ENCODE measurements at regions not wholly inside any gene's neighbourhood (a gene's known extent, or its start where the extent isn't known, plus 50 kb on each side); places are given as distances from the start of the nearest gene placed in this dataset.

DNA sequence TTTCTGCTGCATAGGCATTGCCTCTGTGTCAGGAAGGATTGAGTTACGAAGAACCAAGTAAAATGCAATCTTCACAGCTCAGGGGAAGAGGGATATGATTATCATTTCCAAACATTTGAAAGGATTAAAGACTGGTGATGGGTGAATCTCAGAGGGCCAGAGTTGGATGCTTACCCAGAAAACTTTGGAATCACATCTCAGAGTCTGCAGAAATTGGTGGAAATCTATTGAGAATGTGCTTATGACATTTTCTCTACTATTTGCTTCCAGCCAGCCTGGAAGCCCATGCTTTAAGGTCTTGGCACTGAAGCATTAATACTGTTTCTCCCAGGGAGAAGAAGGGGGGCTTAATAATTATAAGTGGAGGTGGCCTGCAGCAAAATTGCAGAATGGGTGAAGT, 1301.4 kb upstream of the PIK3C3 start:
- DNase-seq (ENCODE audit: low read depth): no peak

DNA sequence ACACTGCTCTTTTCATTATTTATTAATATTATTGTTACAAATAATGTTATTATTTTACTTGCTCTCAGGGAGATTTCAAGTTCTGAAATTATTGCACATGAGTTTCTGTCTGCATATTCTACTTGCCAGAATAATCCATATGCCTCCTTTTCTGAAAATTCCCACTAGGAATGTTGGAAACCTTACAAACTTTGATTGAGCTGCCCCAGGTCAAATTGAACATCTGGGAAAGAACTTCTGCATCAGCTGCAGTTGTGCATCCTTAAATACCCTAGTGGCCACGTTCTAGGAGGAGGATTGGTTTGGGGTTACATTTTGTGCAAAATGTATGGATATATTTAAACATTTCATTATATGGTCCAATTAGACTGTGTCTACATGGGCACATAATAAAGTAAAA, 1302.7 kb upstream of the PIK3C3 start:
- DNase-seq (ENCODE audit: low read depth): no peak

DNA sequence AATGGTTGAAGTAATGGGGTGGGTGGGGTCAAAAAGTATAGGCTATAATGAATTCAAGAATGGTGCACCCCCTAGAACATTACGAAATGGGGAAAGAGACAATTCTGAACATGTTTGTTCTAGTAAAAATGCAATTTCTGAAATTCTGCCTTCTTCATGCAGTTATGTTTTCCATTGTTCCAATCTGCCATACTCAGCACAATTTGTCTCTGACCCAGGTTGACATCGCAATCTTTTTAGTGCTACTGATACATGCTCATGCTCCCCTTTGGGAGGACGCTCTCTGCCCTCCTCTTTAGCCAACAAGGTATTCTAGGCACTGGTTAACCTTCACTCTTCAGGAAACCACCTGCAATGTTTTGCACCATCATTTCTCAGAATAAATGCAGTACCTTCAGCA, 1303.9 kb upstream of the PIK3C3 start:
- DNase-seq (ENCODE audit: low read depth): no peak

DNA sequence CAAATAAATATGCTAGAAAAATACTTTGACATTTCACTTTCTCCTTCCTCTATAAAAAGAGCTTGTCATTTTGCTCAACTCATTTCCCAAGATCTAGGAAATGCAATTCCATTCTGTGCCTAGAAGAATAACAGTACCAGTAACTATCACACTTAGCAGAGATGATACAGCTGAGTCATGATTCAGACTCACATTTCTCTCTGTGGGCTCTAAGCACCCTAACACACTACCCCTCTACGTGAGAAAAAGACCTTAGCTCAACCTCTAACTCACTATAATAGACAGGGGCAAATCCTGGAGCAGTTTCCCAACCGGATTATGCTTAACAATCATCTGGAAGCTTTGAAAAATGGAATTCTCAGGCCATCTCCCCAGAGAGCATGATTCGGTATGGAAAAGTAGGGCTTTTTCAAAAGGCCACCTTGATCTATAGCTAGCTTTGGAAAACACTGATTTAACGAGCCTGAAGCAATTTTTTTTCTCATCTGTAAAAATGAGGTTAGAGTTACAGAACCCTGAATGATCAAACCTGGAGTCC, 1312.3 kb upstream of the PIK3C3 start:
- DNase-seq (ENCODE audit: low read depth): no peak

DNA sequence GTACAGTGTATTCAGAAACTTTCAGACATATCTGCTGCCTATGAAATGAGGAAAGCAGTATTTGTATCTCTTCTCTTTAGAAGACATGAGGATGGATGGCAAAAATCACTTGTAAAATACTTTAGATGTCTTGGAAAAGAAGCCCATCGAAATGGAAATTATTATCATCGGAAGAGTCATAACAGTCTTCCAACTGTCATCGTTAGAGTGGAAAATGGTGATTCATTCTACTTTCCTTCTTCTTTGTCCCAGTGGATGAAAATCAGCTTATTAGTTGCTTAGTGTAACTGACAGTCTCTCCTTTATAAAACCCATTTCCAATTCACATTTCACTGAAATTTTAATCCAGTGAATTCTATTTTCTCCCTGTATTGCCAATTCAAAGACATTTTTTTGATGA, 1323.7 kb upstream of the PIK3C3 start:
- DNase-seq (ENCODE audit: low read depth): no peak

DNA sequence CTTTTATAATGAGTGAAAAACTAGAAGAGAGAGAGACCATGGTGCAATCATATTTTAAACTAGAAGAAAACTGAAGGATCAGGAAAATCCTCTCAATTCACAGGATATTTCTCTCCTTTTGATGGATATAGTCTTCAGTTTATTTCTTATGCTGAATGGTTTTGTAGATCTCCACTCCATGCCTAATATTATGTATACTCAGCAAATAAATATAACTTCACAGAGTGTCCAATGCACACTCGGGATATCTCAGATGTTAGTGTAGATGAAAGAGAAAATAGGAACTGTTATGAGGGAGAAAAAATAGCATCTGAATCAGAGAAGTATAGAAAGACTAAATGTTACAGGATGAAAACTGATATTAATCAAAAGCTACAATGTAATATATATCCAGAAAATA, 1324.5 kb upstream of the PIK3C3 start:
- no peak for DNase-seq (ENCODE audit: low read depth)

DNA sequence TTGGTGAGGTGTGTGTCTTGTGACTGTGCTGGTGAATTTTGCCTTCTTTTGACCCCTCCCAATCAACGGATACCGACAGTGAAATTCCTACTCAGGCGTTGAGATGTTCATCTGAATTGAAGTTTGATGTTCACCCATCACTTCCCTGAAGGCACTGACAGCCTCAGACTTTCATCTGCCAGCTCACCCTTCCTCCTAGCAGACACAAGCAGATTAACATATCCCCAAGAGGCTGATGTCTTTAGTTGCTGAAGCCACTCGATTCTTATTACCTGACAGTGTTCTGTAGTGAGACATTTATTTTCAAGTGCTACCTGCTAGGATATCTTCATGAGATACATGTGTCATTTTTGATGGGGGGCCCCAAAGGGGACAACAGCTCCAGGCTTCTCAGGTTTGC, 1330.1 kb upstream of the PIK3C3 start:
- DNase-seq (ENCODE audit: low read depth): no peak

DNA sequence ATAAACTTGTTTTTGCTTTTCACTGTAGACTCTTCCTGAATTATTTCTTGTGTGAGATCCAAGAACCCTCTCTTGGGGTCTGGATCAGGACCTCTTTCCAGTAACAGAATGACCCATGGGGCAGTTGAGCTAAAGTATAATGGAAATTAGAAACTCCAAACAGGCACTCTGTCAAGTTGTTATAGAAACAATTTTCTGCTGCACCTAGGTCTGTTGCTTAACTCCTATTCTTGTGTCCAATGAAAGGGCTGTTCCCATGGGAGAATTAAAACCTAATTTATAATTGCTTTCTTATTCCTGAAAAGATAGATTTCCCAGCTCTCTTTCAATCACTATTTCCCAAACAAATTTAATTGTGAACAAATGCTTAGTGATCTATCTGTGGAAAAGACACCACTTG, 1341.3 kb upstream of the PIK3C3 start:
- DNase-seq (ENCODE audit: low read depth): no peak

DNA sequence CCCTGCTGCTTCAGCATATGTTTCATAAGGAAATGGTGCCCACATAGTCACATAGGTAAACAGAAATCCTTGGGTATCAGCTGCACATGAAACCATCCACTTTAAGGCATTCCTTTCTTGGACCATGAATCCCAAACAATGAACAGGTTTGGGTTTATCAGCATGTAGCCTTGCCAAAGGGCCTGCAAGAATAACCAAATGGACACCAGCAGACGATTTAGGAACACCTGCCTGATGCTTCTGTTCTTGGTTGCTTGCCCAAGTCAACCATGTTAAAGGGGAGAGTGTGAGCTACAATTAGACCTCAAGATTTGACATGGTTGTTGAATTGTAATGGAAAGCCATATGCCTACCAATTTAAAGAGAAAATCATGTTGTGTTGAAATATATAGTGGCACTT, 1342.7 kb upstream of the PIK3C3 start:
- no peak for DNase-seq (ENCODE audit: low read depth)

DNA sequence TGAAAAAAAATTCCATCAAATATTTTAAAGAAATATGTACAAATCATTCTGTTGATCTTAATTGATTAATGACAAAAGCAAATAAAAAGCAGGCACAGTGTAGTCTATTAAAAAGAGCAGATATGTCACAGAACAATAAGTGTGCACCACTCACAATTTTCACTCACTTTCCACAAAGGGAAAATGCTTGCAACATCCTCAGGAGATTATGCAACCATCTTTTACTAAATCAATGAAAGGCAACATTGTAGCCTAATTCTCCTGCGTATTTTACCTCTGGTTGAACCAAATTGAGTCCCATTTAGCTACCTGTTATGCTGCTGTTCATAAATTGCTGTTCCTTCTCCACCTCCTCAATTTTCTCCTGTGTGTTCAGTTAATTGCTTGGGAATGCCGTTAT, 1346.8 kb upstream of the PIK3C3 start:
- DNase-seq (ENCODE audit: low read depth): no peak

DNA sequence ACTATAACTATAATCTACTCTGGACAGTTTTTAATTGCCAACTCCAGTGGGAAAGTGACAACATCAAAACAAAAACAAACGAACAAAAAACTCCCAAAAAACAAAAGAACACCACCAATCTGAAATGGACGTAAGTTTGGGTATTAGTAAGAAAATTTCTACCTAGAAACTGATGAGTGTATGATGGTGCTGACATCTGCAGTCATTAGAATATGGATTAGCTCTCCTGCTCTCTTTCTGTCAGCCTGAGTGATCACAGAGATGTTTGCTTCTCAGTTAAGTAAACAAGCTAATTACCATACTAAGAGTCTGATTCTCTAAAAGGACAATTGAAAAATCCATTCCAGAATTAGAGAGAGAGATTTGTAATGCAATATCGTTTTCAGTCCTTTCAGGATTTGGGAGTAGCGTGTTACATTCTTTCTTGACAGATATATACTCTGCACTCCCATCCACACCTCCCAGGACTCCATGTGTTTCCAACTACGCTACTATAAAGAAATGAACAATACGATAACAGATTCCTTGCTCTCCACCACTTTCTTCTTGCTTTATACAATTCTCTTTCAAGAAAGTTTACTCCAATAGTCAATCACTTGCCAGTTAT, 1347.4 kb upstream of the PIK3C3 start:
- no peak for DNase-seq (ENCODE audit: low read depth)

DNA sequence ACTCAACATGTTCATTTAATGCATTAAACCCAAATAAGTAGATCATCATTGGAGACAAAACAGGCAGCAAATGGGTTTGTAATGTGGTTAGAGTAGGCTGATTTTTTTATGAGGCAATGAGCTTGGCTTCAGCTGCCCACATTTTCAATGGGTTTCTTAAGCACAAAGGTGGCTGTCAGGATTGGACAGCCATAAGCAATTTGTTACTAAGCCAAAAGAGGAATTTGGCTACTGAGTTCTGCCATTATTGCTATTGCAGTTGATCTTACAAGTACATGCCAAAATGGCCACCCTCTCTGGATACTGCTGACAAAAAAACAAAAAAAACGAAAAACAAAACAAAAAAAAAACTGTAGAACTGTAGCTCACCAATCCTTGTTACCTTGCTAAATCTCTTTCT, 1348.0 kb upstream of the PIK3C3 start:
- DNase-seq (ENCODE audit: low read depth): no peak

DNA sequence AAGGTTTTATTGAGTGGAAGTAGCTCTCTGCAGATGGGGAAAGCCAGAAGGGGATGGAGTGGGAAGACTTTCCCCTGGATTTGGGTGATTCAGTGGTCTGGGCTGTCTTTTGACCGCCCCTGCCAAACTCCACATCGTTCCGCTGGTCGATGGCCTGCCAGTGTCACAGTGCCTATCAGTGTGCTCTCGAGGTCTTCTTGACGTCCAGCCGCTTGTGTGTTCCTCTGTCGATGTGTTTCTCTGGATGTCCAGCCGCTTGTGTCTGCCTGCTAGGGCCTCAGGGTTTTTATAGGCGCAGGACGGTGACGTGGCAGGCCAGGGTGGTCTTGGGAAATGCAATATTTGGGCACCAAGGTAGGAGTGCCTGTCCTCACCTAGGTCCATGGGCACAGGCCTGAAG, 1371.4 kb upstream of the PIK3C3 start:
- DNase-seq (ENCODE audit: low read depth): no peak

DNA sequence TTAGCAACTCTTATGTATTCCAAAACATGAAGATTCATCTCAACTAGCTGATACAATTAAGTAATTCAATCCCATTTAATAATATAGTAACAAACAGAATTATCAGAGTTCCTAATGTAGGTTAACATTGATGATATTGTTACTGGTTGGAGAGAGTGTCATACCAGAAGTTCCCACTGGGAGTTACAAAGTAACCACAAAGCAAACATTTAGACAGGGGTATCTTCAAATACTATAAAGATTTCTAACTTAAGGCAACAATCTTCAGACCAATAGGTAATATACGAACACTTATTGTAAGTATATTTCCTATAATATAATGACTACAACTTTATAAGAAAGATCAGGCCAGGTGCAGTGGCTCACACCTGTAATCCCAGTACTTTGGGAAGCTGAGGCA, 1372.9 kb upstream of the PIK3C3 start:
- no peak for DNase-seq (ENCODE audit: low read depth)

DNA sequence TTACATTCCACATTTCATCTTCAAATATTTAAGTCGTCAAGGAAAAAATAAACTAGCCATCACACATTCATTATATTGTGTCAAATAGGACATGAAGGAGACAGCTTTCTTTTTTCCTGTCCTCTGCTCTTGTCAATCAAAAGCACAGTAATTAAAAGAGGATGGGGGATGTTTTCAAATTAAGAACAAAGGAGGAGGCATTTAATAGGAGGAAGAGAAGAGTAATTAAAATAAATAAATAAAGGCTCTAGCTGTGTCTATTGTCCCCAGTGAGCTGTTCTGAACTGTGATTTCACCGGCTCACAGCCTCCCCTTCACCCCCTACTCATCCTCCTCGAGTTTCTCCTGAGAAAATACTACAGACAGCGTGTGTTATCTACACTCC, 1377.1 kb upstream of the PIK3C3 start:
- no peak for DNase-seq (ENCODE audit: low read depth)

DNA sequence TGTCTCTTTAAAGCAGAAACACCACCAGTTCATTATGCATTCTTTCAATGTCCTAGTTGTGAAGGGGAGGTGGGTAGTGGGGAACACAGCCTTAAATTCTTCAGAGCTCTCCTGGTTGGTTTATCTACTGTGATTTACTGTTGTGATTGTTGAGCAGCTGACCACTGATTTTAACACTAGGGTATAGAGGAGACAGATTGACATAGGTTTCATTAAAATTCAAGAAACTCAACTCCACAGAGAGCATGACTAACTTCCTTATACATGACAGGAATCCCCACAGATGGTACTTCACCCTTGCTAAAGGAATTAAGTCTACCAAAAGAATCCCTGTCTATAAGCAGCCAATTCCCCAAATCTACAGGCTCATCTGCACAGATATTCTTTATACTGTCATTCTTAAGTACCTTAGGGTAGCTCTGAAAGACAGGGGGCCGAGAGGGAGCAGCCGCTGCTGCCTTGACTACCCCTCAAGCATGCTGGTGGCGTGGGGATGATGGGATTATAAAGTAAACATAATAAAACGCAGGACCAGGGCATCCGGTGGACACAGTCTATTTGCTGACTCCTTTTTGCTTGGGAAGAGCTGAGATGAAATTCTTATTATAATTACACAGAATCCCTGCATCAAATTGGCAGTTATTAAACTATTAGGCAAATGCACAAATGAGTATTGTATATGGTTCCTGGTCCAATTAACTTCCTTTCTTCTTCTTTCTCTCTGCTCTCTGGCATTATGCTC, 1377.6 kb upstream of the PIK3C3 start:
- DNase-seq (ENCODE audit: low read depth): no peak

DNA sequence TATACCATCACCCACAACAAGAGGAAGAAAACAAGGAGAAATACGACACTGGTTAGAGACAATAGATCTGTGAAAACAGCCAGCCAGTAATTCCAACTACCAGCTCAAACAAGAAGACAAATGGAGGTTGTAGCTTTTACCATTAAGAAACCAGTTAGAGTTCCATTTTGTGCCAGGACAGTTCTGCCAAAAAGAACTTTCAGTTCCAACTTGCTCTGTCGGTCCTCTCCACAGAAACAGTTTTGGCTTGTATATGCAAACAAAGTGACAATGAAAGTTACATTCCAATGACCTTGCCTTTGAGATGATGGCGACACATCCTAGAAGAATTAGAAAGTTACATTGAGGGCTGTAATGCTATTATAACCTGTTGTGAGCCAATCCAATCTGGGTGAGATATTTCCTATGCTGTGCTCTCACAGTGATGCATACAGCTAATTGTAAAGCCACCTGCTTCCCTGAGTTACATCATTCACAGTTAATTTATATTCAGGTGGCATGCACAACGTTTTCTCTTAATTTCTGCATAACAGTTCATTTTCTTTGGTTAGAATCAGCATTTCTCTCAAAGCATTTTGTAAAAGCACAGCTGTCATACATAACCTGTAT, 1378.4 kb upstream of the PIK3C3 start:
- no peak for DNase-seq (ENCODE audit: low read depth)

DNA sequence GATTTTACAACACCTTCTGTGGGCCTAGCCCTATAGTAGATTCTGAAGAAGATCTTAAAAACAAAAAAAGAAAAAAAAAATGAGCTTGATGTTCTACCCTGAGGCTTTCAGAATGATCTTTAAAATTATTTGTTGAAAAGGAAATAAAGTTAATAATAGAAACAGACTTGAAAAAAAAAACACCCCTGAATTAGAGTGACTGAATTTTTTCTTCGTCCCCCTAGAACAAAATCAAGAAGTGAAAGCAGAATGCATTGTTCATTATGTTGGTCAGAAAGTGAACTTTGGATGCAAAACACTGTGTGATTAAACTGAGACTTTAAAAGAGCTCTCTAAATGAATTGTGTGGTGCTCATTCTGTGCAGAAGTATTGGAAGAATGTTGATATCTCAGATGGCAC, 1384.4 kb upstream of the PIK3C3 start:
- DNase-seq (ENCODE audit: low read depth): no peak

DNA sequence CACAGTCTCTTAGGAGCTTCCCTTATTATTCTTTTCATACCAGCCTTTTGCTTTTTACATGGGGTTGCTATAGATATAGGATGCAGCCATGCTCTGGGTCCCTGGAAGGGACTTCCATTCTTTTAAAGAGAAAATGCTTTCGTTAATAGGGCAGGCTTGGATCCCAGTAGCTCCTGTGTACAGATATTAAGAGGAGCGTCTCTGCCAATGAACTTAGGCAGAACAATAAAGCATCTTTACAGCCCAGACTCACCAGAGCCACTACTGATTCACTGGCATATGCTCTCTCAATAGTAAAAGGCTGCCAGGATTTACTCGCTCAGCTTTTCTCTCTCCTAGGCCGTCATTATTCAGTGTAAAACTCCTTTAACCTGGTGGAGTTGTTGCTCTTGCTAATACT, 1385.4 kb upstream of the PIK3C3 start:
- no peak for DNase-seq (ENCODE audit: low read depth)

DNA sequence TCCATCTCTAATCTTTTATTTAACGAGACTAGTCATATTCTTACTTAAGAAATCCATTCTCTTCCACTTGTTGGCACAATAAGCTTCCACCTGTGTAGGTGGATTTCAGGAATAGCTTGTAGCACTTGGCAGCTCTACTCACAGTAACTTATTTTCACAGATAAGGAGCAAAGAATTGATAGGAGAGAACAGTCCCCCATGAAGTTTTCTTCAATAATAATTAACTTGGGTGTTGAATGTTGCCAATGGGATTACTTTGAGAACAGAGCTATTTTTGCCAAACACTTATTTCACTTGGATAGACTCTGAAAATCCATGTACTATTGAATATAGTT, 1388.6 kb upstream of the PIK3C3 start:
- no peak for DNase-seq (ENCODE audit: low read depth)

DNA sequence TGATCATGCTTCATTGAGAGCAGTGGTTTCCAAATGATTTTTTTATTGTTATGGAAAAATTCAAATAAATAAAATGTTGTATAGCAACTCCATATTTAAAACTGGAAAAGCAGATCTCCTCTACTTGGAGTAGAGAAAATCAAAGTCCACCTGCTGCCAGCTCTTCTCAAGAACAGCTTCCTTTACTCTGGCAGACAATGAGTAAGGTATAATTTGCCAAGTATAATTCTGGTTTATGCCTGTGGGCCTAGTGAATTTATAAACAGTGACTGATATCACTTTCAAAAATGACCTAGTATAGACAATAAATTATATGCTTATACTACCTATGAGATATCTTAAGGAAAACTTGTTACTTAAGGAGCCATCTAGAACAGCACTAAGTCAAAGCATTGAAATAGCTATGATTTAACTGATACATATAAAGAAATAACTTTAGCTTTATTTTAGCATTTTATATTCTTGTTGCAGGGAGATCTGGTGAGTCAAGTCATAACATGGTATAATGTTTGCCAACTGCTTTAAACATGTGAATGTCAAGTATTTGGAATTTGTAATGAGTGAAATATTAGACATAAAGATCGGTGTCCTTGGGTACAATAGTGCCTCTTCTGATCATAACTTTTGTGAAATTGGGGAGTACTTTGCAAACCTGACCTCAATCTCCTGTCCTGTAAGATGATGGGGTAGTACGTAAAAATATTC, 1389.1 kb upstream of the PIK3C3 start:
- DNase-seq (ENCODE audit: low read depth): no peak

DNA sequence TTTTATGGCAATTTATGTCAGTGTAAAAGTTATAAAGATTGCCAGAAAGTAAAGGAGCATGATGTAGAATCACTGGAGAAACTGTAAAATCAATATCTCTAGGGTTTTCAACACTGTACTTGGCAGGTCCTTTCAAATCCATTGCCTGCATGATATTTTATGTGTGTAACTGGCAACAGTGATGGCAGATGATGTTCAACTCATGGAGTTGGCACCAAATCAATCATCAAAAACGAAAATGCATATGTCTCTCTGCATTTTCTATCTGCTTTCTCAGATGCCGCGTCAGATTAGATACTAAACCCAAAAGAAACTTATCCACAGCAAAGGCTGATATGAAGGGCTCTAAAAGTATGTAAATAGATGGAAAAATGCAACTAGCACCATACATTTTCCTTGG, 1395.5 kb upstream of the PIK3C3 start:
- DNase-seq (ENCODE audit: low read depth): no peak

Measured in fibroblast of gingiva (primary cell).